MCF 10A (cell line): ENCODE measurements at regions not wholly inside any gene's neighbourhood (a gene's known extent, or its start where the extent isn't known, plus 50 kb on each side); places are given as distances from the start of the nearest gene placed in this dataset.
"Not testable (repeated sequence)": the region's sequence is repeated elsewhere in the genome, so short reads cannot be mapped to it uniquely, and the experiment has no call there.

Experiments
- BruUV-seq: library from RNA; stranded (reverse); fragments of 400-500 nt; replicated peaks from 2 replicates; lab custom pipeline; 2021; lab: Mats Ljungman, UMichigan
- CTCF ChIA-PET: fragments of 300-600 bp; sonication (Branson Sonifier 250); formaldehyde crosslinking; extraction: SDS; loops from one replicate; lab custom pipeline; 2021; ENCODE audit warnings: antibody characterized with exemption, inconsistent platforms; lab: Yijun Ruan, JAX
- POLR2A ChIA-PET: fragments of 300-600, 350-650 bp; sonication (Branson Sonifier 250); formaldehyde crosslinking; extraction: SDS; loops from one replicate; lab custom pipeline; 2020; ENCODE audit warnings: antibody characterized with exemption, inconsistent platforms; lab: Yijun Ruan, JAX
- DNase-seq: peaks from one replicate; pipeline ENCODE4 v3.0.0-alpha.2; 2018; ENCODE audit not compliant: unreplicated experiment
- H3K27ac Mint-ChIP-seq: one replicate; pipeline ENCODE4 v1.8.0; 2022; ENCODE audit warnings: mild to moderate bottlenecking, low read depth, mixed read lengths; ENCODE audit not compliant: unreplicated experiment
- H3K27me3 Mint-ChIP-seq: one replicate; pipeline ENCODE4 v1.8.0; 2022; ENCODE audit warnings: mixed read lengths; ENCODE audit not compliant: insufficient read depth, unreplicated experiment
- H3K36me3 Mint-ChIP-seq: one replicate; pipeline ENCODE4 v1.8.0; 2022; ENCODE audit warnings: mild to moderate bottlenecking, moderate library complexity, mixed read lengths; ENCODE audit not compliant: insufficient read depth, unreplicated experiment
- H3K4me1 Mint-ChIP-seq: one replicate; pipeline ENCODE4 v1.8.0; 2022; ENCODE audit warnings: mixed read lengths; ENCODE audit not compliant: insufficient read depth, unreplicated experiment
- H3K4me3 Mint-ChIP-seq: one replicate; pipeline ENCODE4 v1.8.0; 2022; ENCODE audit warnings: mild to moderate bottlenecking, moderate library complexity, mixed read lengths; ENCODE audit not compliant: unreplicated experiment
- H3K9me3 Mint-ChIP-seq: one replicate; pipeline ENCODE4 v1.8.0; 2022; ENCODE audit warnings: mixed read lengths; ENCODE audit not compliant: unreplicated experiment
- CTCF ChIP-seq: fragments of 200-600 bp; IDR thresholded peaks from one replicate; pipeline ENCODE4 v1.8.0; 2022; ENCODE audit warnings: antibody characterized with exemption, mild to moderate bottlenecking; ENCODE audit not compliant: unreplicated experiment
- intact Hi-C: fragments of 100-400 bp; cut with micrococcal nuclease; formaldehyde crosslinking; loops from 2 replicates; pipeline ENCODE4 v1.14.1; 2022

DNA sequence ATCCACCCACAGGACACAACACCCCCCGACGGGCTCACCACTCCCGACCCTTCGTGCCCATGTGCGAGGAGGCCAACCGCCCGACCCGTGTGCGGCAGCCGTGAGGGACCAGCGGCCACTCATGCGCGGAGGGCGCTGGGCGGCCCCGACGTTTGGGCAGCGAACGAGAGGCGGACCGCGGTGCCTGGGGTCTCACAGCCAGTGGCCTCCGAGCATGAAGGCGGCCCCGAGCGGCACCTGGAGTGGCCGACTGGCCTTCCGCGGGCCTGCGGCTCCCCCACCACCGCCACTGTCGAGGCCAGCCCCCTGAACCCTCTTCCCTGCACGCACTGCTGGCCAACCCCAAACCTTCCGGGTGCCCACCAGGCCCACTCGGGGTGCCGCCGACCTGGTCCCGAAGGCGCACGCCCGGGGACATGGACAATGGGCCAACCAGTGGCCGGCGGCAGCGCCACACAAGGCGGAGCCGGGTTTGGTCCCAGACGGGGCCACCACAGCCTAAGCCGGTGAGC is 4274.9 kb upstream of the OR11H1 start:
- Mint-ChIP-seq H3K4me1 (no peaks in the 10 kb centered on the region), H3K27me3 (no peaks in the 10 kb centered on the region), H3K27ac (no peak overlapping the region), H3K4me3 (no peak overlapping the region), H3K36me3 (no peaks in the 10 kb centered on the region), H3K9me3 (no peaks in the 10 kb centered on the region)
- intact Hi-C loops, result no loop called here
- no TSS peak for BruUV-seq
- ChIA-PET POLR2A (no interaction called here), CTCF (no interaction called here)
- TF ChIP-seq CTCF, result no peak
- DNase-seq, result no peak

- DNase-seq, POLR2A ChIA-PET, H3K36me3 Mint-ChIP-seq, H3K27me3 Mint-ChIP-seq, H3K4me3 Mint-ChIP-seq, BruUV-seq, H3K4me1 Mint-ChIP-seq, H3K27ac Mint-ChIP-seq, intact Hi-C loops, H3K9me3 Mint-ChIP-seq, CTCF ChIA-PET: not testable (repeated sequence)
Measured at GRCh38 chr22:11270981-11271380, 4257.0 kb upstream of the OR11H1 start.

- H3K9me3 Mint-ChIP-seq, result peaks cover 33% of the 10 kb centered on the region
- BruUV-seq, H3K27ac Mint-ChIP-seq, POLR2A ChIA-PET, H3K36me3 Mint-ChIP-seq, H3K4me1 Mint-ChIP-seq, H3K4me3 Mint-ChIP-seq, intact Hi-C loops, H3K27me3 Mint-ChIP-seq, DNase-seq, CTCF ChIA-PET: not testable (repeated sequence)
Measured at GRCh38 chr22:11285116-11285838, 4242.7 kb upstream of the OR11H1 start.

- H3K27me3 Mint-ChIP-seq, CTCF ChIA-PET, H3K4me1 Mint-ChIP-seq, H3K36me3 Mint-ChIP-seq, H3K4me3 Mint-ChIP-seq, DNase-seq, H3K27ac Mint-ChIP-seq, BruUV-seq, POLR2A ChIA-PET, intact Hi-C loops: not testable (repeated sequence)
- peaks cover 39% of the 10 kb centered on the region for H3K9me3 Mint-ChIP-seq
Measured at GRCh38 chr22:11285839-11286205, 4242.2 kb upstream of the OR11H1 start.

- H3K36me3 Mint-ChIP-seq, H3K4me3 Mint-ChIP-seq, DNase-seq, intact Hi-C loops, H3K4me1 Mint-ChIP-seq, H3K27me3 Mint-ChIP-seq, BruUV-seq, POLR2A ChIA-PET, H3K27ac Mint-ChIP-seq, CTCF ChIA-PET: not testable (repeated sequence)
- peaks cover 56% of the 10 kb centered on the region for H3K9me3 Mint-ChIP-seq
Measured at GRCh38 chr22:11288246-11289220, 4239.5 kb upstream of the OR11H1 start.

- H3K27ac Mint-ChIP-seq, H3K27me3 Mint-ChIP-seq, BruUV-seq, POLR2A ChIA-PET, H3K4me1 Mint-ChIP-seq, CTCF ChIA-PET, intact Hi-C loops, H3K4me3 Mint-ChIP-seq, H3K36me3 Mint-ChIP-seq, DNase-seq: not testable (repeated sequence)
- peaks cover 30% of the 10 kb centered on the region for H3K9me3 Mint-ChIP-seq
Measured at GRCh38 chr22:11298126-11298893, 4229.7 kb upstream of the OR11H1 start.

DNA sequence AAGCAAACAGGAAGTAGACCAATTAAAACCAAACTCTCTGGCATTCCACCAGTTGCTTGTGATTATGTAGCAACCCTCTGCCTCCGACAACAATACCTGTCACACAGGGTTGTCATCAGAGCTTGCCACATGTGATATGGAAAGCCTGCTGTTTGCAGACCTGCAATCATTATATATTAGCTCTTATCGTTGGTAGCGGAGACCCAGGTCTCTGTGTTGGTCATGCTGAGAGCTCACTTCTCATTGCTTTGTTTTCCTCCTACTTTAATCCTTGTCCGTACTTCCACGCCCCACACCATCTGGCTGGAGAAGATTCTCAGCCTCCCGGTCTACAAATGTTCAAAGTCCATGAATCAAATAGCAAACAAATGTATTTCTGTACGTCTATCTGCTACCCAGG is 4225.6 kb upstream of the OR11H1 start:
- DNase-seq, POLR2A ChIA-PET, H3K27ac Mint-ChIP-seq, H3K4me3 Mint-ChIP-seq, BruUV-seq, intact Hi-C loops, H3K4me1 Mint-ChIP-seq, H3K36me3 Mint-ChIP-seq, H3K27me3 Mint-ChIP-seq: not testable (repeated sequence)
- H3K9me3 Mint-ChIP-seq, result peaks cover 50% of the 10 kb centered on the region
- CTCF ChIA-PET, result interaction anchor here (0.6 kb wide), 1 partner anchor 14 kb away, joined by 3 read pairs; no protein-coding TSS in a partner anchor
